Lower leg skin (tissue), 4 donors: ENCODE measurements at regions not wholly inside any gene's neighbourhood (a gene's known extent, or its start where the extent isn't known, plus 50 kb on each side); places are given as distances from the start of the nearest gene placed in this dataset.

Experiments used
- DNase-seq, 2 donors: peaks; one replicate each; pipeline ENCODE4 v3.0.0-alpha.2; 2019; ENCODE audit warnings: low spot score in 2 of 2
- H3K4me3 ChIP-seq: fragments of 200-600 bp; sonication (generic); 2 replicates; pipeline ENCODE4 v1.5.1; 2017; ENCODE audit warnings: mild to moderate bottlenecking, low read depth; ENCODE audit not compliant: poor library complexity, severe bottlenecking
- POLR2A ChIP-seq, 2 donors: fragments of 450-650 bp; IDR thresholded peaks; one replicate each; pipeline ENCODE4 v1.6.1; 2016 to 2017; ENCODE audit warnings: antibody characterized with exemption in 2 of 2, mild to moderate bottlenecking in 1 of 2, moderate library complexity in 1 of 2
- WGBS, 2 donors: methylation state at CpG; one replicate each; pipeline ENCODE4 v1.1.5; 2018; 5-methylcytosine and 5-hydroxymethylcytosine counted together
- intact Hi-C: fragments of 100-400 bp; cut with DNase I; formaldehyde crosslinking; loops from one replicate; pipeline ENCODE4 v1.15.0; 2023; ENCODE audit warnings: low total_unique reads
- TF ChIP-seq, protein P1 (sequence below), 3 donors: fragments of 450-650 bp; IDR thresholded peaks; one replicate each; pipeline ENCODE4 v1.5.1; 2016; ENCODE audit warnings: antibody characterized with exemption in 3 of 3, mild to moderate bottlenecking in 3 of 3, moderate library complexity in 2 of 3

DNA sequence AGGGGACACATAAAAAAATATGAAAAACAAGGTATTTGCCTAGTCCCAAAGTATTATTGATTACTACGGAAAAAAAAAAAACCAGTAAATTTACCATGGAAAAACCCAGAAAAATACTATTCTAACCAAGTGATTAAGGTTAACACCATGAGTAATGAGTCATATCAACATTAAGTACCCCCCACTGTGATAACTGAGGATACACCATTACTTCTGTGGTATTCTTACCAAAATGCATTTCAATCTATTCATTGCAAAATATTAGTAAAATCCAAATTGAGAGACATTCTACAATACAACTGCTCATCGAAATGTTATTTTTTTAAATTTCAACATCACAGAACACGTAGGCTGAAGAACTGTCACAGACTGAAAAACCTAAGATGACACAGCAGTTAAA lies 669.8 kb downstream of the ZEB2 start:
- 94 to 96% methylated on average over 3 of the region's 3 CpGs for WGBS, 2 donors
- intact Hi-C loops, result no loop called here
- no peak for DNase-seq
- H3K4me3 ChIP-seq, result no peak overlapping the region
- TF ChIP-seq, protein P1, sequence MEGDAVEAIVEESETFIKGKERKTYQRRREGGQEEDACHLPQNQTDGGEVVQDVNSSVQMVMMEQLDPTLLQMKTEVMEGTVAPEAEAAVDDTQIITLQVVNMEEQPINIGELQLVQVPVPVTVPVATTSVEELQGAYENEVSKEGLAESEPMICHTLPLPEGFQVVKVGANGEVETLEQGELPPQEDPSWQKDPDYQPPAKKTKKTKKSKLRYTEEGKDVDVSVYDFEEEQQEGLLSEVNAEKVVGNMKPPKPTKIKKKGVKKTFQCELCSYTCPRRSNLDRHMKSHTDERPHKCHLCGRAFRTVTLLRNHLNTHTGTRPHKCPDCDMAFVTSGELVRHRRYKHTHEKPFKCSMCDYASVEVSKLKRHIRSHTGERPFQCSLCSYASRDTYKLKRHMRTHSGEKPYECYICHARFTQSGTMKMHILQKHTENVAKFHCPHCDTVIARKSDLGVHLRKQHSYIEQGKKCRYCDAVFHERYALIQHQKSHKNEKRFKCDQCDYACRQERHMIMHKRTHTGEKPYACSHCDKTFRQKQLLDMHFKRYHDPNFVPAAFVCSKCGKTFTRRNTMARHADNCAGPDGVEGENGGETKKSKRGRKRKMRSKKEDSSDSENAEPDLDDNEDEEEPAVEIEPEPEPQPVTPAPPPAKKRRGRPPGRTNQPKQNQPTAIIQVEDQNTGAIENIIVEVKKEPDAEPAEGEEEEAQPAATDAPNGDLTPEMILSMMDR (IDR thresholded peaks at IDR 0.05), result no peak
- no peak for TF ChIP-seq POLR2A (IDR thresholded peaks at IDR 0.05)

DNA sequence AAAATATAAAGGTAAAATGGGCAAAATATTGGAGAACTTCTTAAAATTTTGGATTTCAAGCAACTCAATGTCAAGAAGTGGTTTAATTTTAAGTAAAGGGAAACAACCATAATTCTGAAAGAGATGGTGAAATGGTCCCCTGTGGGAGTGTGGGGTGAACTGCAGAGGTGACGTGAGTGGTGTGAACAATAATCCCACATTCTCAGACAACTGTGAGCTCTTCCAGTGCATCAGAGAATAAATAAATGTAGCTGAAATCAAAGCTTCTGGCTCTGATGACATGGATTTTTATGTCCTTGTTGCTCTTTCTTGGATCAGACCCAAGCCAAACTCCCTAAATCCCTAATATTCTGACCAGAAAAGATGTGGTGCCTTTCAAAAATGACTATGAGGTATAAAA lies 672.7 kb downstream of the ZEB2 start:
- no peak overlapping the region for H3K4me3 ChIP-seq
- DNase-seq, result no peak
- intact Hi-C loops, result no loop called here
- TF ChIP-seq, protein P1 (IDR thresholded peaks at IDR 0.05), result no peak
- TF ChIP-seq POLR2A (IDR thresholded peaks at IDR 0.05), result no peak
- 80 to 85% methylated on average over 1 of the region's 1 CpG for WGBS, 2 donors

DNA sequence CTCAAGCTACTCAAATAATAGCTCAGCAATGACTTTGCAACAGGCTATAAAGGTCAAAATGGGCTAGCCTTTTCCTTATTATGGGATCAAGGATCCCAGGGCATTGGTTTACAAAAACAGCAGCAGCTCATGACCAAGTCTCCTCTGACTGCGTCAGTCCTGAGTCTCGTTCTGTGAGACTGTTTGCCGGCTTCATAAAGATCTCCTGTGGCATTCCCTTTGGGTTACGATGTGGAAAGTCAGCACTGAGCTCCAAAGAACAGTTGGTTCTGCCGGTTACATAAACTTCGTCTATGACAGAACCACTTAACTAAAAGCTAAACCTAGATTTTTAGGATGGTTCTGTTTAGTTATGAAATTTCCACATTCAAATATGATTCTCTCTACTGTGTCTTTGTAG lies 674.9 kb downstream of the ZEB2 start:
- no peak for TF ChIP-seq POLR2A (IDR thresholded peaks at IDR 0.05)
- TF ChIP-seq, protein P1 (IDR thresholded peaks at IDR 0.05), result no peak
- WGBS, 2 donors, result 78 to 97% methylated on average over 6 of the region's 6 CpGs
- DNase-seq, result no peak
- intact Hi-C loops, result no loop called here
- H3K4me3 ChIP-seq, result no peak overlapping the region

DNA sequence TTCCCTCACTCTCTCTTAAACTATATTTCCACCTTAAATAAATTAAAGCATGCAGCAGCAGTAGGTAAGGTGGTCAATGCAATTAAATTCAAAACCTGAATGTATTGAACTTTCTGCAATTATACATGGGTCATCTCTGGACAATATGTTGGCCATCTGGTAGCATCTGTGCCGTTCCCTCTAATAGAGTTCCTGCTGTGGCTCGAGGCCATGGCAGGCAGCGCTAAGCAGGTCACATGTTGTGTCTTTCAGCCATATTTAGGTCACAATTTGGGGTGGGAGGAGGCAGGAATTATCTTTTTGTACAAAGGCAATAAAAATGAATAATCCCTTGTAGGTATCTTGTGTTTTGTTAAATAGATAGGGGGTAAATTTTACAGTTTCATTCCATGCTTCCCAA lies 676.2 kb downstream of the ZEB2 start:
- WGBS, 2 donors, result 84 to 86% methylated on average over 3 of the region's 3 CpGs
- TF ChIP-seq POLR2A (IDR thresholded peaks at IDR 0.05), result no peak
- TF ChIP-seq, protein P1 (IDR thresholded peaks at IDR 0.05), result no peak
- no peak overlapping the region for H3K4me3 ChIP-seq
- intact Hi-C loops, result no loop called here
- DNase-seq, result no peak

DNA sequence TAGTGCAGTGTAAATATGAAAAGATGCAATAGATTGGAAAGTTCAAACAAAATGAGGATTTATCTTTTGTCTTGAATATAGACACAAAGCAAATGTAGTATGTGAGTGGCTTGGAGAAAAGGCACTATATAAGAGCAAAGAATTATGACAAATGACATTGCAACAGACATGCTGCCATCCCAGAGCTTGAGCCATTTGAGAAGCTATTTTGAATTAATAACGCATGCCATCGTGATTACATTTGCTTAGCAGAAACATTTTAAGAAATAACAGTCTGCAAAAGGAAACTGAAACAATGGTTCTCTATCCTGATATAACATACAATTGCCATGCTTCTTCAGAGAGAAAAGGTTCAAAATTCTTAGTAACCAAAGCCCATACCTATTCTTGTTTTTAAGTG lies 677.1 kb downstream of the ZEB2 start:
- 62 to 74% methylated on average over 2 of the region's 2 CpGs for WGBS, 2 donors
- intact Hi-C loops, result no loop called here

DNA sequence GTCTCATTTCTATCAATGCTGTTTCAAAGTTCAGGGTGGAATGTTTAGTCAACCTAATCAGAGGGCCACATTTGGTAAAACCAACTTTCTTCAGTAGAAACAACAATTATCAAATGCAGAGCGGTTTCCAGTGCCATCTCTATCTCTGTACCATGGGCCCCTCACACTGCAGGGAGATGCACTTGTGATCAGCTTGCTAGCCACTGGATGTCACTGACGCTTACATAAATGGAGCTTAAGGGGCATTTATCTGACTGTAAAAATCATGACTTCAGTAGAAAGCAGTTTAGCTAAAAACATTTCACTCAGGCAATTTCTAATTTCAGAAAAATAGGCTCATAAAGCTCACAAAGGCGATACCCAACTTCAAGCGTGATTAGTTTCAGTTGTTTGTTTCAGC lies 678.0 kb downstream of the ZEB2 start:
- intact Hi-C loops, result no loop called here
- DNase-seq, result no peak
- WGBS, 2 donors, result 74% methylated on average over 4 of the region's 4 CpGs
- TF ChIP-seq, protein P1 (IDR thresholded peaks at IDR 0.05), result no peak
- no peak for TF ChIP-seq POLR2A (IDR thresholded peaks at IDR 0.05)
- no peak overlapping the region for H3K4me3 ChIP-seq

More for the DNA sequence above, 677.1 kb downstream of the ZEB2 start:
- no peak for DNase-seq
- no peak overlapping the region for H3K4me3 ChIP-seq
- TF ChIP-seq POLR2A (IDR thresholded peaks at IDR 0.05), result no peak
- TF ChIP-seq, protein P1 (IDR thresholded peaks at IDR 0.05), result no peak
